OCI-M1 (cell line): ENCODE measurements at regions not wholly inside any gene's neighbourhood (a gene's known extent, or its start where the extent isn't known, plus 50 kb on each side); places are given as distances from the start of the nearest gene placed in this dataset.

Source experiments
- DNase-seq: peaks from one replicate; lab custom pipeline; 2025; lab: John Stamatoyannopoulos, UW

GRCh38 chr10:33416209-33416608 lies 81.7 kb upstream of the NRP1 start:
- no peak for DNase-seq

- DNase-seq = no peak
Measured at GRCh38 chr10:33414841-33415240, 80.4 kb upstream of the NRP1 start.

- no peak for DNase-seq
Measured at GRCh38 chr10:33412653-33413361, 78.3 kb upstream of the NRP1 start.

GRCh38 chr10:33412241-33412640 lies 77.8 kb upstream of the NRP1 start:
- DNase-seq = no peak

GRCh38 chr10:33410860-33411234 lies 76.4 kb upstream of the NRP1 start:
- no peak for DNase-seq

- no peak for DNase-seq
Measured at GRCh38 chr10:33410096-33410859, 75.8 kb upstream of the NRP1 start.

GRCh38 chr10:33406596-33406995 lies 72.1 kb upstream of the NRP1 start:
- DNase-seq = no peak

GRCh38 chr10:33402220-33403073 lies 68.0 kb upstream of the NRP1 start:
- no peak for DNase-seq

- DNase-seq = no peak
Measured at GRCh38 chr10:33401300-33401699, 66.8 kb upstream of the NRP1 start.

- DNase-seq = no peak
Measured at GRCh38 chr10:33398796-33399195, 64.3 kb upstream of the NRP1 start.

- DNase-seq = no peak
Measured at GRCh38 chr10:33396938-33397337, 62.5 kb upstream of the NRP1 start.

- no peak for DNase-seq
Measured at GRCh38 chr10:33396279-33396678, 61.8 kb upstream of the NRP1 start.

- no peak for DNase-seq
Measured at GRCh38 chr10:33395201-33395600, 60.7 kb upstream of the NRP1 start.

GRCh38 chr10:33392706-33393105 lies 58.2 kb upstream of the NRP1 start:
- DNase-seq = no peak

- no peak for DNase-seq
Measured at GRCh38 chr10:33391611-33392465, 57.4 kb upstream of the NRP1 start.

GRCh38 chr10:33390046-33390445 lies 55.6 kb upstream of the NRP1 start:
- DNase-seq = no peak

GRCh38 chr10:33388785-33389184 lies 54.3 kb upstream of the NRP1 start:
- no peak for DNase-seq

- DNase-seq = no peak
Measured at GRCh38 chr10:33388382-33388781, 53.9 kb upstream of the NRP1 start.

- DNase-seq = no peak
Measured at GRCh38 chr10:33387720-33388119, 53.3 kb upstream of the NRP1 start.

GRCh38 chr10:33386926-33387325 lies 52.5 kb upstream of the NRP1 start:
- DNase-seq = no peak

GRCh38 chr10:33385686-33386085 lies 51.2 kb upstream of the NRP1 start:
- DNase-seq = no peak

GRCh38 chr10:33385015-33385414 lies 50.5 kb upstream of the NRP1 start:
- DNase-seq = no peak
